ENCODE measurements at regions not wholly inside any gene's neighbourhood (a gene's known extent, or its start where the extent isn't known, plus 50 kb on each side); places are given as distances from the start of the nearest gene placed in this dataset.

DNA sequence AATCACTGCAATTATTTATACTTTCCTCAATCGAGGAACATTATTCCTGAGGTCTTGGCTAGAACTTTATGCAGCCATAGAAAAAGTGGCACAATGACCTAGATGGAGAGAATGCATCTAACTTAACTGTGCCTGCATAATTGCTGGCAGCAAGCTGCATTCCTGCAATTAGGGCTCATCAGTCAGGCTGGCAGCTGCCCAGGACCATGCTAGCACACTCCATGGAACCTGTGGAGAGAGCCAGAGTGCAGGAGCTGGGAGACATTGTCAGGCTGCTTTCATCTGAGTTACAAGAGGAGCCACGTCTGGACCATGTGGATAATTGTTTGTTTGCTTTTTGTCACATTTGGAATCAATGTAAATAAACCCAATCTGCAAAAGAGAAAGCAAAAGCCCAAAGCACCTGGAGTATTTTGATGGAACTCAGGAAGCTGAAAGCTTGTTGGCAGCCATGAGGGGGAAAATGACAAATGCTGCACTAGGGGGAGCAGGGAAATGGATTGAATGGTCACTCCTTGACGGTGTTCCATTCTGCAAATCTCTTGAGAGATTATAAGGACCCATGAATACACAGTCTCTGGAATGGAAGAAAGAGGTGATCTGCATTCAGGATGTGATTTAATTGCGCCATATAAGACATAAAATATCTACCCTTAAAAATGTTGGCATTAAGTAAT lies 839.9 kb downstream of the MAT2B start:
- CTCF ChIA-PET: interaction anchor here (1.2 kb wide), 1 partner anchor 16 kb away, joined by 4 read pairs; no protein-coding TSS in a partner anchor
- peak; percentile 81 for DNase-seq (ENCODE audit: unreplicated experiment)
- Mint-ChIP-seq H3K36me3 (ENCODE audit: insufficient read depth, unreplicated experiment) (no peaks in the 10 kb centered on the region), H3K27me3 (ENCODE audit: insufficient read depth, unreplicated experiment) (no peaks in the 10 kb centered on the region), H3K9me3 (ENCODE audit: unreplicated experiment) (no peaks in the 10 kb centered on the region), H3K27ac (ENCODE audit: low read depth, unreplicated experiment) (no peak overlapping the region), H3K4me1 (ENCODE audit: insufficient read depth, unreplicated experiment) (peaks cover 13% of the 10 kb centered on the region), H3K4me3 (ENCODE audit: unreplicated experiment) (no peak overlapping the region)
- intact Hi-C loops (cut with micrococcal nuclease): no loop called here
- POLR2A ChIA-PET: interaction anchor here (0.7 kb wide), 1 partner anchor 57 kb away, joined by 3 read pairs; no protein-coding TSS in a partner anchor
- BruUV-seq (replicated peaks): no TSS peak
- TF ChIP-seq, protein P1, sequence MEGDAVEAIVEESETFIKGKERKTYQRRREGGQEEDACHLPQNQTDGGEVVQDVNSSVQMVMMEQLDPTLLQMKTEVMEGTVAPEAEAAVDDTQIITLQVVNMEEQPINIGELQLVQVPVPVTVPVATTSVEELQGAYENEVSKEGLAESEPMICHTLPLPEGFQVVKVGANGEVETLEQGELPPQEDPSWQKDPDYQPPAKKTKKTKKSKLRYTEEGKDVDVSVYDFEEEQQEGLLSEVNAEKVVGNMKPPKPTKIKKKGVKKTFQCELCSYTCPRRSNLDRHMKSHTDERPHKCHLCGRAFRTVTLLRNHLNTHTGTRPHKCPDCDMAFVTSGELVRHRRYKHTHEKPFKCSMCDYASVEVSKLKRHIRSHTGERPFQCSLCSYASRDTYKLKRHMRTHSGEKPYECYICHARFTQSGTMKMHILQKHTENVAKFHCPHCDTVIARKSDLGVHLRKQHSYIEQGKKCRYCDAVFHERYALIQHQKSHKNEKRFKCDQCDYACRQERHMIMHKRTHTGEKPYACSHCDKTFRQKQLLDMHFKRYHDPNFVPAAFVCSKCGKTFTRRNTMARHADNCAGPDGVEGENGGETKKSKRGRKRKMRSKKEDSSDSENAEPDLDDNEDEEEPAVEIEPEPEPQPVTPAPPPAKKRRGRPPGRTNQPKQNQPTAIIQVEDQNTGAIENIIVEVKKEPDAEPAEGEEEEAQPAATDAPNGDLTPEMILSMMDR (IDR thresholded peaks at IDR 0.05; ENCODE audit: unreplicated experiment): no peak

DNA sequence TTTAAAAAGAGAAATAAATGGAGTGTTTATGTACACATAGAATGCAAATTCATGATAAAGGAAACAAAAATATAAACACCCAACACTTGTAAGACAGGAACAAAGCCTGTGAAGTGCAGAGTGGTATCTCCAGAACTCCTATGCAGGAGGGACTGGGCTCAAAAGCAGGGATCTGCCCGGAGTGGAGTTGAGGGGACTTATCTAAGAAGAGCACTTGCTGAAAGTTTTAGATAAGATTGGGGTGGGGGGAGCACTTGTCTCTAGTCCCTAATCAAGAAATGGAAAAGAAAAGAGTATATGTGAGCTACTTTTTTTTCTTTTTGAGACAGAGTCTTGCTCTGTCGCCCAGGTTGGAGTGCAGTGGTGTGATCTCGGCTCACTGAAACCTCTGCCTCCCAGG lies 840.4 kb downstream of the MAT2B start:
- no peak overlapping the region for H3K27ac Mint-ChIP-seq (ENCODE audit: low read depth, unreplicated experiment)
- H3K27me3 Mint-ChIP-seq (ENCODE audit: insufficient read depth, unreplicated experiment): no peaks in the 10 kb centered on the region
- BruUV-seq (replicated peaks): no TSS peak
- TF ChIP-seq, protein P1 (IDR thresholded peaks at IDR 0.05; ENCODE audit: unreplicated experiment): no peak
- ChIA-PET POLR2A (interaction anchor here (0.7 kb wide), 1 partner anchor 56 kb away, joined by 3 read pairs; no protein-coding TSS in a partner anchor), CTCF (interaction anchor here (0.7 to 1.5 kb wide), 5 partner anchors 9 to 649 kb away, joined by 3 to 4 read pairs (median 3); no protein-coding TSS in a partner anchor)
- DNase-seq (ENCODE audit: unreplicated experiment): no peak
- no peaks in the 10 kb centered on the region for H3K9me3 Mint-ChIP-seq (ENCODE audit: unreplicated experiment)
- intact Hi-C loops (cut with micrococcal nuclease): no loop called here
- H3K36me3 Mint-ChIP-seq (ENCODE audit: insufficient read depth, unreplicated experiment): no peaks in the 10 kb centered on the region
- no peak overlapping the region for H3K4me3 Mint-ChIP-seq (ENCODE audit: unreplicated experiment)
- peaks cover 13% of the 10 kb centered on the region for H3K4me1 Mint-ChIP-seq (ENCODE audit: insufficient read depth, unreplicated experiment)

- Mint-ChIP-seq H3K27me3 (ENCODE audit: insufficient read depth, unreplicated experiment) (no peaks in the 10 kb centered on the region), H3K4me1 (ENCODE audit: insufficient read depth, unreplicated experiment) (peaks cover 9% of the 10 kb centered on the region), H3K4me3 (ENCODE audit: unreplicated experiment) (no peak overlapping the region), H3K36me3 (ENCODE audit: insufficient read depth, unreplicated experiment) (no peaks in the 10 kb centered on the region), H3K27ac (ENCODE audit: low read depth, unreplicated experiment) (no peak overlapping the region), H3K9me3 (ENCODE audit: unreplicated experiment) (no peaks in the 10 kb centered on the region)
- ChIA-PET POLR2A (interaction anchor here (0.7 to 2.2 kb wide), 2 partner anchors 11 to 142 kb away, joined by 3 to 6 read pairs; no protein-coding TSS in a partner anchor), CTCF (interaction anchor here (0.7 to 1.5 kb wide), 6 partner anchors 10 to 777 kb away, joined by 3 to 4 read pairs (median 3); no protein-coding TSS in a partner anchor)
- intact Hi-C loops (cut with micrococcal nuclease): no loop called here
- no TSS peak for BruUV-seq (replicated peaks)
- TF ChIP-seq, protein P1 (IDR thresholded peaks at IDR 0.05; ENCODE audit: unreplicated experiment): no peak
- no peak for DNase-seq (ENCODE audit: unreplicated experiment)
Measured at GRCh38 chr5:164346785-164347630, 841.6 kb downstream of the MAT2B start.

GRCh38 chr5:164350236-164350635 lies 844.8 kb downstream of the MAT2B start:
- Mint-ChIP-seq H3K36me3 (ENCODE audit: insufficient read depth, unreplicated experiment) (no peaks in the 10 kb centered on the region), H3K4me3 (ENCODE audit: unreplicated experiment) (no peak overlapping the region), H3K4me1 (ENCODE audit: insufficient read depth, unreplicated experiment) (peaks cover 7% of the 10 kb centered on the region), H3K27me3 (ENCODE audit: insufficient read depth, unreplicated experiment) (no peaks in the 10 kb centered on the region), H3K9me3 (ENCODE audit: unreplicated experiment) (no peaks in the 10 kb centered on the region), H3K27ac (ENCODE audit: low read depth, unreplicated experiment) (no peak overlapping the region)
- POLR2A ChIA-PET: interaction anchor here (1.3 kb wide), 1 partner anchor 19 kb away, joined by 5 read pairs; no protein-coding TSS in a partner anchor
- DNase-seq (ENCODE audit: unreplicated experiment): no peak
- TF ChIP-seq, protein P1 (IDR thresholded peaks at IDR 0.05; ENCODE audit: unreplicated experiment): no peak
- CTCF ChIA-PET: interaction anchor here (2.0 kb wide), 1 partner anchor 9 kb away, joined by 6 read pairs; no protein-coding TSS in a partner anchor
- BruUV-seq (replicated peaks): no TSS peak
- intact Hi-C loops (cut with micrococcal nuclease): no loop called here

Data from MCF 10A (cell line).